PFSK-1 (cell line): ENCODE measurements at regions not wholly inside any gene's neighbourhood (a gene's known extent, or its start where the extent isn't known, plus 50 kb on each side); places are given as distances from the start of the nearest gene placed in this dataset.

Experiments used
- REST ChIP-seq, 2 experiments: IDR thresholded peaks; 2 replicates each; pipeline versions ENCODE4 v1.6.1 to v1.8.0; 2011 to 2012; ENCODE audit warnings: low read depth in 2 of 2, low read length in 2 of 2, control low read depth in 1 of 2, inconsistent platforms in 1 of 2, mild to moderate bottlenecking in 1 of 2, moderate library complexity in 1 of 2; ENCODE audit not compliant: insufficient read depth in 1 of 2
- TAF1 ChIP-seq: IDR thresholded peaks from 2 replicates; pipeline ENCODE4 v1.6.1; 2012; ENCODE audit warnings: low read length, control low read depth, borderline replicate concordance; ENCODE audit not compliant: insufficient read depth

GRCh38 chr20:4609511-4609910 is 76.7 kb upstream of the PRNP start:
- TF ChIP-seq REST (IDR thresholded peaks at IDR 0.05; ENCODE audit: insufficient read depth in 1 of 2, low read depth in 2 of 2, low read length in 2 of 2): no peak
- no peak for TF ChIP-seq TAF1
